Tibial nerve (tissue), 4 donors: ENCODE measurements at regions not wholly inside any gene's neighbourhood (a gene's known extent, or its start where the extent isn't known, plus 50 kb on each side); places are given as distances from the start of the nearest gene placed in this dataset.

Experiments
- DNase-seq, 2 donors: peaks; one replicate each; pipeline ENCODE4 v3.0.0-alpha.2; 2019; ENCODE audit warnings: low spot score in 2 of 2
- H3K27ac ChIP-seq, 4 donors: fragments of 200-600 bp; sonication (generic) in 3 of 4; one replicate each; pipeline ENCODE4 v1.5.1; 2017 to 2019; ENCODE audit warnings: mild to moderate bottlenecking in 1 of 4
- H3K27me3 ChIP-seq, 2 donors: fragments of 200-600 bp; sonication (generic) in 1 of 2; one replicate each; pipeline versions ENCODE4 v1.5.1 to v1.6.0; 2017 to 2019
- H3K36me3 ChIP-seq, 3 donors: fragments of 200-600 bp; sonication (generic); one replicate each; pipeline ENCODE4 v1.5.1; 2018 to 2019
- H3K4me1 ChIP-seq, 4 donors: fragments of 200-600 bp; sonication (generic) in 3 of 4; one replicate each; pipeline ENCODE4 v1.5.1; 2017 to 2019
- H3K4me3 ChIP-seq, 4 donors: fragments of 200-600 bp; sonication (generic) in 3 of 4; one replicate each; pipeline ENCODE4 v1.5.1; 2017 to 2019; ENCODE audit warnings: mild to moderate bottlenecking in 1 of 4, moderate library complexity in 1 of 4
- H3K9me3 ChIP-seq, 4 donors: fragments of 200-600 bp; sonication (generic) in 3 of 4; one replicate each; pipeline ENCODE4 v1.5.1; 2017 to 2019
- EP300 ChIP-seq, 2 donors: sonication (generic); formaldehyde crosslinking; IDR thresholded peaks; one replicate each; pipeline ENCODE4 v1.6.1; 2017; ENCODE audit warnings: antibody characterized with exemption in 2 of 2, mild to moderate bottlenecking in 1 of 2
- POLR2A ChIP-seq, 2 donors: fragments of 450-650 bp; IDR thresholded peaks; one replicate each; pipeline ENCODE4 v1.6.1; 2017; ENCODE audit warnings: antibody characterized with exemption in 2 of 2, mild to moderate bottlenecking in 2 of 2, moderate library complexity in 2 of 2
- WGBS, 2 donors: methylation state at CpG; one replicate each; pipeline ENCODE4 v1.1.5; 2018; 5-methylcytosine and 5-hydroxymethylcytosine counted together
- TF ChIP-seq, protein P1 (sequence below), 5 experiments: fragments of 200-600 bp in 3 of 5; fragments of 450-650 bp in 2 of 5; sonication (generic) in 3 of 5; IDR thresholded peaks; one replicate each; pipeline ENCODE4 v1.5.1; 2016 to 2019; ENCODE audit warnings: antibody characterized with exemption in 5 of 5, mild to moderate bottlenecking in 3 of 5, moderate library complexity in 2 of 5

DNA sequence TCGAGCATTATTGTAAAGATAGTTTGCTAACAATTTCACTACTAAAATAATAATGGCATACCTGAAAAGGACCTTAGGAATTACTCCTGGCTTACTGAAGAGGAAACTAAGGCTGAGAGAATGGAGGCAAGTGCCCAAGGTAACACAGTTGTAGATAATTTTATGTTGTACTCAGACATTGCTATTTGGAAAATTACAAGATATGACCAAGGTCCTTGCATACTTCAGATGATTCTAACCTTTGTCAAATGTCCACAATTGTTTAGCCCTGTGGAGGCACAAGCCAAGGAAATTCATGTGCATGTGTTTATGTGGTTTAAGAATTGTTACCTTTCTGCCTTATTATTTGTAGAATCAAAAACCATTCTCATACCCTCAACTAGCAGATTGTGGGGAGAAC, 105.7 kb downstream of the TUSC7 start:
- Histone ChIP-seq H3K4me1 (no peaks in the 10 kb centered on the region), H3K36me3 (no peaks in the 10 kb centered on the region), H3K4me3 (no peak overlapping the region), H3K27me3 (no peaks in the 10 kb centered on the region), H3K9me3 (no peaks in the 10 kb centered on the region), H3K27ac (no peak overlapping the region)
- no peak for DNase-seq
- WGBS, 2 donors, result 80 to 89% methylated on average over 1 of the region's 1 CpG
- TF ChIP-seq EP300 (IDR thresholded peaks at IDR 0.05), result no peak
- no peak for TF ChIP-seq POLR2A (IDR thresholded peaks at IDR 0.05)
- TF ChIP-seq, protein P1, sequence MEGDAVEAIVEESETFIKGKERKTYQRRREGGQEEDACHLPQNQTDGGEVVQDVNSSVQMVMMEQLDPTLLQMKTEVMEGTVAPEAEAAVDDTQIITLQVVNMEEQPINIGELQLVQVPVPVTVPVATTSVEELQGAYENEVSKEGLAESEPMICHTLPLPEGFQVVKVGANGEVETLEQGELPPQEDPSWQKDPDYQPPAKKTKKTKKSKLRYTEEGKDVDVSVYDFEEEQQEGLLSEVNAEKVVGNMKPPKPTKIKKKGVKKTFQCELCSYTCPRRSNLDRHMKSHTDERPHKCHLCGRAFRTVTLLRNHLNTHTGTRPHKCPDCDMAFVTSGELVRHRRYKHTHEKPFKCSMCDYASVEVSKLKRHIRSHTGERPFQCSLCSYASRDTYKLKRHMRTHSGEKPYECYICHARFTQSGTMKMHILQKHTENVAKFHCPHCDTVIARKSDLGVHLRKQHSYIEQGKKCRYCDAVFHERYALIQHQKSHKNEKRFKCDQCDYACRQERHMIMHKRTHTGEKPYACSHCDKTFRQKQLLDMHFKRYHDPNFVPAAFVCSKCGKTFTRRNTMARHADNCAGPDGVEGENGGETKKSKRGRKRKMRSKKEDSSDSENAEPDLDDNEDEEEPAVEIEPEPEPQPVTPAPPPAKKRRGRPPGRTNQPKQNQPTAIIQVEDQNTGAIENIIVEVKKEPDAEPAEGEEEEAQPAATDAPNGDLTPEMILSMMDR (IDR thresholded peaks at IDR 0.05), result no peak

DNA sequence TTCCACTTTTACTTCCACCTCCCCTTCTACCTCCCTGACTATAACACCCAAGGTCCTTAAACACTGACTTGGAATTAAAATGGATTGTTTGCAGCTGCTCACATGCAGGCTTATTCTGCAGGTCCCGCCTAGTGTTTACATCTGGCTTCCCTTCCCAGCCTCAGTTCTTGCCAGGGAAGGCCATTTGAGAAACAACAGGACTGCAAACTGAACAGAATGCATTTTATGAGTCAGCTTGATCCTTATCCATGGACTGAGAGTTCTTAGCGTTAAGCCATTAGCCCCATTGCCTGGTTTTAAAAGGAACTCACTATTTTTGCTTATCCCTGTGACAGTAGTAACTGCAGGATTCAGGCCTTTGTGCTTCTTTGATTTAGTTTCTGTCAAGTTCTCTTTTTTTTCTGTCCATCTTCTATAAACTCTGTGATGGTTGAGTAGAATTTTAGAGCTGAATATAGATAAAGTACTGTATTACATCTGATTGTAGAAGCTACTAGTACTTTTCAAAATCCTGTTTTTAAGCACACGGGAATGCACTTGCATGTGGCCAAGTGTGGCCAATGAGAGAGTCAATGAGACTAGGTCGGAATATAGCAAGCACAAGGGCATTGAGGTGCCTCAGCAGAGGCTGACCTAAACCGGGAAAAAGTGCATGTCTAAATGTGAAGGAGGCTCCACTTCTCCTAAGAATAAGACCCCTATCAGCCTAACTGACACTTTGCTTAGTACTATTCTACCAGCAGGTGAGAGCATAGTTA, 106.4 kb downstream of the TUSC7 start:
- H3K27ac ChIP-seq, result no peak overlapping the region
- no peaks in the 10 kb centered on the region for H3K4me1 ChIP-seq
- DNase-seq, result no peak
- TF ChIP-seq POLR2A (IDR thresholded peaks at IDR 0.05) (no peak), EP300 (IDR thresholded peaks at IDR 0.05) (no peak)
- TF ChIP-seq, protein P1 (IDR thresholded peaks at IDR 0.05), result no peak
- no peaks in the 10 kb centered on the region for H3K27me3 ChIP-seq
- 53 to 56% methylated on average over 5 of the region's 5 CpGs for WGBS, 2 donors
- no peaks in the 10 kb centered on the region for H3K36me3 ChIP-seq
- no peak overlapping the region for H3K4me3 ChIP-seq
- no peaks in the 10 kb centered on the region for H3K9me3 ChIP-seq

DNA sequence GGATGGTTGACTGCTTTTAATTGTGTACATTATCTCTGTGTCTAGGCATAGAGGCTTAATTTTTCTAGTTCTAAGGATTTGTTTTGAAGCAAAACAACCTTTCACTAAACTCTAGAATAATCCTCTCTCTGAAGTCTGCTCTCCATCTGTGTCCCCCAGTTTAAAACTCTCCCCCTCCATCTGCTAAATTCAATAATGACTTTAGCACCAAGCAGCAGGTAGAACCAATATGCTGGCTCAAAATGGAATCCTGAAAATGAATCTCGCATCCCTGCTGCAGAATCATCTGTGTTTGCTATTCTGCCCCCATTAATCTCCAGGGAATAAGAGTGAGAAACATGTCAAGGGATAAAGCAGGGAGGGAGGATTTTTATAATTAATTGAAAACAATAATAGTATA, 111.8 kb downstream of the TUSC7 start:
- H3K4me3 ChIP-seq, result no peak overlapping the region
- DNase-seq, result no peak
- H3K36me3 ChIP-seq, result no peaks in the 10 kb centered on the region
- 70 to 86% methylated on average over 1 of the region's 1 CpG for WGBS, 2 donors
- no peak overlapping the region for H3K27ac ChIP-seq
- H3K9me3 ChIP-seq, result no peaks in the 10 kb centered on the region
- TF ChIP-seq, protein P1 (IDR thresholded peaks at IDR 0.05), result no peak
- TF ChIP-seq EP300 (IDR thresholded peaks at IDR 0.05), result no peak
- no peaks in the 10 kb centered on the region for H3K27me3 ChIP-seq
- H3K4me1 ChIP-seq, result no peaks in the 10 kb centered on the region

DNA sequence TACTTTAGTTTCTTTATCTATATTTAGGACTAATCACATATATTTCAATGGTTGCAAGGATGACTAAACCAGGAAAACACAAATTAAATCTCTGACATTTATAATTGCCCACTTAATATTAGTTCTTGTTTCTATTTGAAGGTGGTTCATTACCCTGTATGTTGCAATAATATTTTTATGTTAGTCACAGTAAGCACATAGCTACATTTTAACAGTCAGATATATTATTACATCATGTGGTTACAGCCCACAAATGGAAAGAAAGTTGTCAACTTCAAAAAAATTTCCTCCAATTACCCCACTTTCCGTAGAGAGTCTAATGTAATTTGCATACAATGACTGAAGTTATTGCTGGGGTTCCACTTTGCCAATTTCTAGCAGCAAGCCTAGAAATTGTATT, 114.6 kb downstream of the TUSC7 start:
- no peaks in the 10 kb centered on the region for H3K9me3 ChIP-seq
- no peak for DNase-seq
- H3K27ac ChIP-seq, result no peak overlapping the region
- WGBS, 2 donors, result 62 to 70% methylated on average over 1 of the region's 1 CpG
- H3K36me3 ChIP-seq, result no peaks in the 10 kb centered on the region
- H3K4me3 ChIP-seq, result no peak overlapping the region
- no peak for TF ChIP-seq EP300 (IDR thresholded peaks at IDR 0.05)
- TF ChIP-seq POLR2A (IDR thresholded peaks at IDR 0.05), result no peak
- TF ChIP-seq, protein P1 (IDR thresholded peaks at IDR 0.05), result no peak
- H3K27me3 ChIP-seq, result no peaks in the 10 kb centered on the region
- no peaks in the 10 kb centered on the region for H3K4me1 ChIP-seq

DNA sequence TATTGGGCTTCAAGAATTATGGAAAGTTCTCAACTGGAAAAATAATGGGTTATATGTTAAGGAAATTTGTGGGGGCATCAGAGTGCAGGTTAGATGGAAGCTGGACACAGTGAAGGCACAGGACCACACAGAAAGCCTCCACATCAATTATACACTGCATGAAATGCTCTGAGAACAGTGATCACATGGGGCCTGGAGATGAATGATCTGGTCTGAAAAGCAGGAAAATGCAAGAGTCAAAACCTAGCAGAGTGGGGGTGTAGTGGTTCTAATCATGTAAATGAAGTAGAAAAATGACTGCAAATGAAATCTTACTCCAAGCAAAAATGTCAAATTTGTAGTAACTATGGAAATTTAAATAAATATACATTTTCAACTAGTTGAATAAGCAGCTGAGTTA, 123.6 kb downstream of the TUSC7 start:
- H3K36me3 ChIP-seq, result no peaks in the 10 kb centered on the region
- TF ChIP-seq, protein P1 (IDR thresholded peaks at IDR 0.05), result no peak
- H3K27ac ChIP-seq, result no peak overlapping the region
- no peaks in the 10 kb centered on the region for H3K27me3 ChIP-seq
- DNase-seq, result no peak
- no peaks in the 10 kb centered on the region for H3K4me1 ChIP-seq
- no peaks in the 10 kb centered on the region for H3K9me3 ChIP-seq
- H3K4me3 ChIP-seq, result no peak overlapping the region
